D721Med (cell line): ENCODE measurements at regions not wholly inside any gene's neighbourhood (a gene's known extent, or its start where the extent isn't known, plus 50 kb on each side); places are given as distances from the start of the nearest gene placed in this dataset.

ENCODE experiments used
- DNase-seq: peaks from one replicate; pipeline ENCODE4 v3.0.0; 2011; ENCODE audit warnings: low spot score; ENCODE audit not compliant: insufficient read length
- FAIRE-seq: peaks from 2 replicates; lab custom pipeline; 2011; peaks lifted over from hg19 to GRCh38; lab: Jason Lieb, UNC
- TF ChIP-seq, protein P1 (sequence below): IDR thresholded peaks from 2 replicates; pipeline ENCODE4 v1.5.1; 2012; ENCODE audit warnings: mild to moderate bottlenecking, control low read depth; ENCODE audit not compliant: insufficient read depth; ENCODE audit errors: missing control alignments

DNA sequence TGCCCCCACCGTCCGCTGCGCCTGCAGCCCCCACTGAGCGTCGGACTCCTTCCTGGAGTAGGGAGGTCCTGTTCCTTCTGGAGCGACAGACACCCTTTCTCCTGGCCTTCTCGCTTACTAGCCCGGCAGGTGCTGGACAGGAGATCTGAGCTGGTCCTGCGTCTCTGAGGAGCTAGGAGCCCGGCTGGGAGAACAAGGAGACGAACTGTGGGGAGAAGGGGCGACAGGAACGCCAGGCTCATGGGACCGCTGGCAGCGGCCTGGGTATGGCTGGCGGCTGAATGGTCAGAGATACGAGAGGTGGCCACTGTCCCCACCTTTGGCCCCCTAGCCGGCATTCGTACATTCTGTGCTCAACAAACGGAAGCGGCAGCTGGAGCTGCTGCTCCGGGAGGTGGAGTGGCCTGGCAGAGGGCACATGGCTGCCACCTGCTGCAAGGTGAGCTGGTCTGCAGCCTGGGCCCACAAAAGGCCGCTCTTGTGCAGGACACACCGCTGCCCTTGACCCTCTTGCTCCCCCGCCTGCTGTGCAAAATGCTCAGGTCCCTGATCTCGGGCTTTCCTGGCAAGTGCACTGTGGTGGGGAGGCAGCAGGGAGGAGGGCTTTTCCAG is 2066.7 kb downstream of the TP53TG3F start:
- DNase-seq: no peak
- FAIRE-seq: no peak
- TF ChIP-seq, protein P1, sequence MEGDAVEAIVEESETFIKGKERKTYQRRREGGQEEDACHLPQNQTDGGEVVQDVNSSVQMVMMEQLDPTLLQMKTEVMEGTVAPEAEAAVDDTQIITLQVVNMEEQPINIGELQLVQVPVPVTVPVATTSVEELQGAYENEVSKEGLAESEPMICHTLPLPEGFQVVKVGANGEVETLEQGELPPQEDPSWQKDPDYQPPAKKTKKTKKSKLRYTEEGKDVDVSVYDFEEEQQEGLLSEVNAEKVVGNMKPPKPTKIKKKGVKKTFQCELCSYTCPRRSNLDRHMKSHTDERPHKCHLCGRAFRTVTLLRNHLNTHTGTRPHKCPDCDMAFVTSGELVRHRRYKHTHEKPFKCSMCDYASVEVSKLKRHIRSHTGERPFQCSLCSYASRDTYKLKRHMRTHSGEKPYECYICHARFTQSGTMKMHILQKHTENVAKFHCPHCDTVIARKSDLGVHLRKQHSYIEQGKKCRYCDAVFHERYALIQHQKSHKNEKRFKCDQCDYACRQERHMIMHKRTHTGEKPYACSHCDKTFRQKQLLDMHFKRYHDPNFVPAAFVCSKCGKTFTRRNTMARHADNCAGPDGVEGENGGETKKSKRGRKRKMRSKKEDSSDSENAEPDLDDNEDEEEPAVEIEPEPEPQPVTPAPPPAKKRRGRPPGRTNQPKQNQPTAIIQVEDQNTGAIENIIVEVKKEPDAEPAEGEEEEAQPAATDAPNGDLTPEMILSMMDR: no peak

DNA sequence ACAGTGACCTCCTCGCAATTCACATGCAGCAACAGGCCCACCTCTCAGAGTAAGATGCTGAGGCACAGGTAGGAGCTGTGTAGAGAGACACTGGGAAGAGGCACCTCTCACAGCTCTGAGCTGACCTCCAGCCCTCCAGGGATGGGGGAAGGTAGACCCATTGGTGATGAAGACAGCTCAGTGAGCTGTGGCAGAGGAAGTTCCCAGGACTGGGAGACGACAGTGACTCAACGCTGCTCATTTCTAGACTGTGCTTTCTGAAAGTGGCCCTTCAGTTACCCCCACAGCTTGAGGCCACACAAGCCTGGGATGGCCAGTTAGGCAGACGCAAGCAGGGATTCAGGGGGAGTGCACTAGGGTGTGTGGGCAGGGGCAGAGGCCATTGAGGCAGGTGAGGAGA is 2073.2 kb downstream of the TP53TG3F start:
- DNase-seq (no peak), FAIRE-seq (no peak)
- TF ChIP-seq, protein P1: no peak

DNA sequence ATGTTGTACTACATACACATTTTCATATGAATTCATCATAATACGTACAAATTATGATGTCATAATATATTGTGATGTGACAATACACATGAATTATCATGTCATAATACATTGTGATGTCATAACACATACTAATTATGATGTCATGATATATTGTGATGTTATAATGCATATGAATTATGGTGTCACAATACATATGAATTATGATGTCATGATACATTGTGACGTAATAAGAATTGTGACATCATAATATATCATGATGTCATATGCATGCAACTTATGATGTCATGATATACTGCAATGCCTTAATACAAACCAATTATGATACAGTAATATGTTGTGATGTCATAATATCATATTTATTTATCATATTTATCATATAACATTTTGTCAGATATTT is 2074.3 kb downstream of the TP53TG3F start:
- no peak for FAIRE-seq
- TF ChIP-seq, protein P1: no peak
- DNase-seq: no peak

DNA sequence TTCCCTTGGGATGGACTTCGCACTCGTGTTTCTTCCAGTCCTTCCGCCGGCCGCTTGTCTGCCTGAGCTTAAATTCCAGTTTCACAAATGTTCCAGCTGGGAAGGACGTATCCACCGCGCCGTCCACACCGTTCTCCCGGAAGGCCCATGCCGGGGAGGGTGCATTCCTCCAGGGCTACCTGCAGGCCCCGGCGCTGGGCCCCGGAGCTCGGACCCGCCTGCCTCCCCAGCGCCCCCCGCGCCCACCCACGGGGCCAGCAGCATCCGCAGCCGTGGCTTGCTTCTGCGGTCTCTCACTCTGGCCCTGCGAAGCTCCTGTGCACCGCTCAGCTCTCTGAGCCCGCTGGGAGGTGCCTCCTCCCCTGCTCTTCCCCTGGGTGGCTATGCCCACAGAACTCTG is 2084.1 kb downstream of the TP53TG3F start:
- DNase-seq (no peak), FAIRE-seq (no peak)
- TF ChIP-seq, protein P1: no peak

DNA sequence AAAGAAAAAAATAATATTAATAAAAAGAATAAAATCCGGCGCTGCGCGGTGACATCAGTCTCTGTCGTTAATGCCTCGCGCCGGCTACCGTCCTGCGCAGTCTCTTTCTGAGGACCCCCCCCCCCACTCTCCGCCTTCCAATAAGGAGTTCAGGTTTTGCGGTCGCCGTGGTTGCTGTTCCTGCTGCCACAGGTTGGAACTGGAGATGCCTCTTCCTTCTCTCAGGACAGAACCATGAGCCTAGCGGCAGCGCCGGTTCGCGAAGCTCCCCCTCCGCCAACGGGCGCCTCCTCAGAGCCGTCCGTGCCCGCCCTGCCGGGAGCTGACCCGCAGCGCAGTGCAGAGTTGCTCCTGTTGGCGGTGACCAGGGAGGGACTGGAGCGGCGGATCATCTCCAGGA is 2093.4 kb downstream of the TP53TG3F start:
- TF ChIP-seq, protein P1: no peak
- no peak for DNase-seq
- FAIRE-seq: no peak

DNA sequence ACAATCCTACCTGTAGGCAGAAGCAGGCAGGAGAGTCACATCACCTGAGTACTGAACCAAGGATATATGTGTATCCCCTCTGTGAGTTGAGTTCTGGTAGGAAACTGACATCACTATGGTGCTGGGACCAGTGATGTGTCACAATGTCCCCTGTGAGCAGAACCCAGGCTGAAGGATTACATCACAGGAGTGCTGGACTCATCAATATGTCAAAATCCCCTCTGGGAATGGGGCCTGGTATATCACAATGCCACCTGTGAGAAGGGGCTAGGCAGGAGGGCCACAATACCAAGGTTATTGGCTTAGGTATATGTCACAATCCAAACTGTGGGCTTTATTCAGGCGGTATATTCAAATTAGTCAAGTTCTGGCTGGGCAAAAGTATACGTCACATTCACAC is 2098.3 kb downstream of the TP53TG3F start:
- FAIRE-seq (no peak), DNase-seq (no peak)

More for the DNA sequence above, 2098.3 kb downstream of the TP53TG3F start:
- TF ChIP-seq, protein P1: no peak
